ENCODE measurements at regions not wholly inside any gene's neighbourhood (a gene's known extent, or its start where the extent isn't known, plus 50 kb on each side); places are given as distances from the start of the nearest gene placed in this dataset.

DNA sequence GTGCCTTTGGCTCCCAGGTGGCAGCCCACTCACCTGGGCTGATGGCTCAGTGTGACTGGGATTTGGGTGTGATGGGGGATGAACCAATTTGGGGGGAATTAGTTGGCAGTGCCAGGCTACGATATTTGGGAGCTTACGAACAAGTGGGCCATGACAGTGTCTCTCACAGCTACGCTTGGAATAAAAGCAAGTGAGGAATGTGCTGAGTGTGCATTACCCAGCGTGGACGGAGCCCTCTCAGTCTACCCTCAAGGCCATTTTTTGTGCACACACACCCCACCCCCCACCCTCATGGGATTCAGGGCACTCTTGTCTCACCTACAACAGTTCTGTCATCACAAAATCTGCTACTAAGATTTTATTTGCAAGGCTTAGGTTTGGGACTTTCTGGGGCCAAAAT, 329.1 kb downstream of the NDFIP2 start:
- TF ChIP-seq, protein P1, sequence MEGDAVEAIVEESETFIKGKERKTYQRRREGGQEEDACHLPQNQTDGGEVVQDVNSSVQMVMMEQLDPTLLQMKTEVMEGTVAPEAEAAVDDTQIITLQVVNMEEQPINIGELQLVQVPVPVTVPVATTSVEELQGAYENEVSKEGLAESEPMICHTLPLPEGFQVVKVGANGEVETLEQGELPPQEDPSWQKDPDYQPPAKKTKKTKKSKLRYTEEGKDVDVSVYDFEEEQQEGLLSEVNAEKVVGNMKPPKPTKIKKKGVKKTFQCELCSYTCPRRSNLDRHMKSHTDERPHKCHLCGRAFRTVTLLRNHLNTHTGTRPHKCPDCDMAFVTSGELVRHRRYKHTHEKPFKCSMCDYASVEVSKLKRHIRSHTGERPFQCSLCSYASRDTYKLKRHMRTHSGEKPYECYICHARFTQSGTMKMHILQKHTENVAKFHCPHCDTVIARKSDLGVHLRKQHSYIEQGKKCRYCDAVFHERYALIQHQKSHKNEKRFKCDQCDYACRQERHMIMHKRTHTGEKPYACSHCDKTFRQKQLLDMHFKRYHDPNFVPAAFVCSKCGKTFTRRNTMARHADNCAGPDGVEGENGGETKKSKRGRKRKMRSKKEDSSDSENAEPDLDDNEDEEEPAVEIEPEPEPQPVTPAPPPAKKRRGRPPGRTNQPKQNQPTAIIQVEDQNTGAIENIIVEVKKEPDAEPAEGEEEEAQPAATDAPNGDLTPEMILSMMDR (conservative IDR thresholded peaks at IDR 0.05): no peak
- no peak for TF ChIP-seq ZFX (IDR thresholded peaks at IDR 0.05)
